ENCODE measurements at regions not wholly inside any gene's neighbourhood (a gene's known extent, or its start where the extent isn't known, plus 50 kb on each side); places are given as distances from the start of the nearest gene placed in this dataset.

- no TSS peak for BruUV-seq (replicated peaks)
- ChIA-PET CTCF (no interaction called here), POLR2A (ENCODE audit: unreplicated experiment) (no interaction called here)
- Histone ChIP-seq H3K27me3 (ENCODE audit: control insufficient read depth, insufficient read depth, low read length) (no peaks in the 10 kb centered on the region), H4K5ac (ENCODE audit: low read depth, low read length) (no peak overlapping the region), H2BK20ac (ENCODE audit: low read depth, low read length) (no peak overlapping the region), H2AK9ac (replicated peaks; ENCODE audit: low read depth, low read length, poor library complexity) (no peak overlapping the region), H2BK120ac (ENCODE audit: low read depth, low read length) (no peak overlapping the region), H3K56ac (ENCODE audit: extremely low read depth, insufficient read depth, low read length) (no peak overlapping the region), H3K4me2 (ENCODE audit: low read depth, low read length) (no peak overlapping the region), H4K20me1 (ENCODE audit: insufficient read depth, low read length) (no peaks in the 10 kb centered on the region), H3K4me1 (ENCODE audit: control insufficient read depth, insufficient read depth, low read length) (no peaks in the 10 kb centered on the region), H3K23ac (ENCODE audit: low read depth, low read length) (no peak overlapping the region), H3K9me1 (ENCODE audit: insufficient read depth, low read length) (no peaks in the 10 kb centered on the region), H2BK5ac (ENCODE audit: low read depth, low read length, poor library complexity, severe bottlenecking) (no peak overlapping the region), H3K36me3 (ENCODE audit: control insufficient read depth, insufficient read depth, low read length) (no peaks in the 10 kb centered on the region), H4K91ac (ENCODE audit: insufficient read depth, low read depth, low read length) (no peak overlapping the region), H3K14ac (replicated peaks; ENCODE audit: low read depth, low read length) (no peak overlapping the region), H3K79me1 (ENCODE audit: low read depth in 1 of 2, low read length in 2 of 2) (no peaks in the 10 kb centered on the region), H2AK5ac (ENCODE audit: low read depth, low read length) (no peak overlapping the region), H3K4ac (ENCODE audit: low read depth, low read length) (no peak overlapping the region), H2AFZ (replicated peaks; ENCODE audit: low read length, poor library complexity) (no peak overlapping the region), H3K27ac (ENCODE audit: insufficient read depth, low read length) (no peak overlapping the region), H3K18ac (ENCODE audit: low read depth, low read length) (no peak overlapping the region), H3K9ac (ENCODE audit: low read depth, low read length) (no peak overlapping the region), H2BK15ac (ENCODE audit: low read depth, low read length) (no peak overlapping the region), H3K9me3 (ENCODE audit: control insufficient read depth, insufficient read depth, low read length) (0 out of 2 replicates have a peak, but pooled peaks cover 2% of the 10 kb centered on the region), H3K4me3 (ENCODE audit: insufficient read depth, low read depth, low read length) (no peak overlapping the region), H4K8ac (ENCODE audit: low read depth in 2 of 2, low read length in 2 of 2) (no peak overlapping the region)
- TF ChIP-seq FOS (IDR thresholded peaks at IDR 0.05; ENCODE audit: low read depth, low read length) (no peak), MAFK (IDR thresholded peaks at IDR 0.05; ENCODE audit: low read depth, low read length) (no peak), RCOR1 (IDR thresholded peaks at IDR 0.05; ENCODE audit: insufficient replicate concordance, low read length) (no peak), CTCF (conservative IDR thresholded peaks at IDR 0.05; ENCODE audit: low read depth, low read length) (no peak), SMC3 (IDR thresholded peaks at IDR 0.05; ENCODE audit: low read depth, low read length) (no peak), MXI1 (IDR thresholded peaks at IDR 0.05; ENCODE audit: borderline replicate concordance, low read depth, low read length) (no peak), CHD1 (IDR thresholded peaks at IDR 0.05; ENCODE audit: low read depth, low read length) (no peak), CEBPB (IDR thresholded peaks at IDR 0.05; ENCODE audit: low read depth, low read length) (no peak), RFX5 (IDR thresholded peaks at IDR 0.05; ENCODE audit: low read depth, low read length) (no peak), POLR2A (IDR thresholded peaks at IDR 0.05; ENCODE audit: low read depth, low read length) (no peak), BHLHE40 (IDR thresholded peaks at IDR 0.05; ENCODE audit: low read depth, low read length) (no peak), RAD21 (IDR thresholded peaks at IDR 0.05; ENCODE audit: low read length) (no peak), USF2 (IDR thresholded peaks at IDR 0.05; ENCODE audit: low read depth, low read length) (no peak), NFE2L2 (IDR thresholded peaks at IDR 0.05; ENCODE audit: low read depth, low read length) (no peak), ELK1 (IDR thresholded peaks at IDR 0.05; ENCODE audit: borderline replicate concordance, low read depth, low read length) (no peak)
- dilution Hi-C loops (cut with HindIII; ENCODE audit: low sequenced_read_pairs, unreplicated experiment): no loop called here
- intact Hi-C loops (cut with micrococcal nuclease): no loop called here
- in situ Hi-C loops (cut with MboI; ENCODE audit: low sequenced_read_pairs): no loop called here
- no peak for DNase-seq
- no peak for ATAC-seq (ENCODE audit: low read depth)
- no CpG with 5 or more reads among the region's 2 CpGs for WGBS, 2 experiments (ENCODE audit: extremely low coverage in 2 of 2, insufficient read length in 1 of 2)
These were observed 57.6 kb upstream of the FXR1 start for GRCh38 chr3:180854887-180855286.
